Endothelial cell of umbilical vein (primary cell): ENCODE measurements at regions not wholly inside any gene's neighbourhood (a gene's known extent, or its start where the extent isn't known, plus 50 kb on each side); places are given as distances from the start of the nearest gene placed in this dataset.
"Not testable (repeated sequence)": the region's sequence is repeated elsewhere in the genome, so short reads cannot be mapped to it uniquely, and the experiment has no call there.

Source experiments
- CTCF ChIP-seq, 2 donors: IDR thresholded peaks; 1 replicate in 1 of 2; 2 replicates in 1 of 2; pipeline ENCODE4 v1.5.1; 2011; ENCODE audit warnings: low read length in 2 of 2, mild to moderate bottlenecking in 2 of 2, moderate library complexity in 2 of 2, control low read depth in 1 of 2, inconsistent platforms in 1 of 2, low read depth in 1 of 2; ENCODE audit not compliant: insufficient read depth in 1 of 2; ENCODE audit errors: extremely low read depth in 1 of 2
- EZH2 ChIP-seq: IDR thresholded peaks from 2 replicates; pipeline ENCODE4 v1.6.1; 2012; ENCODE audit warnings: borderline replicate concordance, low read depth, mild to moderate bottlenecking, moderate library complexity, low read length, inconsistent platforms; ENCODE audit not compliant: severe bottlenecking
- FOS ChIP-seq: IDR thresholded peaks from 2 replicates; pipeline ENCODE4 v1.6.1; 2011; ENCODE audit warnings: mild to moderate bottlenecking, low read length, moderate library complexity, borderline replicate concordance; ENCODE audit not compliant: insufficient read depth
- JUN ChIP-seq: IDR thresholded peaks from 2 replicates; pipeline ENCODE4 v1.6.1; 2011; ENCODE audit warnings: borderline replicate concordance, low read depth; ENCODE audit not compliant: insufficient read length, insufficient read depth
- MYC ChIP-seq: IDR thresholded peaks from one replicate; pipeline ENCODE4 v1.6.1; 2011; ENCODE audit warnings: mild to moderate bottlenecking, low read depth, low read length
- POLR2A ChIP-seq: IDR thresholded peaks from 2 replicates; pipeline ENCODE4 v1.6.1; 2012; ENCODE audit warnings: low read depth, mild to moderate bottlenecking, control low read depth, low read length
- POLR2AphosphoS5 ChIP-seq: IDR thresholded peaks from 2 replicates; pipeline ENCODE4 v1.6.1; 2012; ENCODE audit warnings: low read depth, mild to moderate bottlenecking, control low read depth, low read length, moderate library complexity; ENCODE audit not compliant: insufficient read depth
- TF ChIP-seq, protein P1 (sequence below): IDR thresholded peaks from 2 replicates; pipeline ENCODE4 v1.6.1; 2011; ENCODE audit not compliant: insufficient read depth, insufficient read length

DNA sequence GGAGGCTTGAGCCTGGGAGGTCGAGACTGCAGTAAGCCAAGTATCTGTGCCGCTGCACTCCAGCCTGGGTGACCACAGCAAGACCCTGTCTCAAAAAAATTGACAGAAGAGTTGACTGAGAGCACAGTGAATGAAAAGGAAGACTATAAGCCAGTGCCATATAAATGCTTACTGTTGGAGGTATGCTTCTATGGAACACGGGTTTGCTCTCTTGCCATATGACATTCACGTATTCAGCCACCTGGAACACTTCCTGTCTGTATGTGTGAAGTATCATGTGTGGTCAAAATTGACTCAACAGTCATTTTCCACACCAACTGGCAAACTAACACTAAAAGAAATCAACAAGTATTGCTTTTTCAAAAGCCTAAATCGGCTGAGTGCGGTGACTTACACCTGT, 71.1 kb upstream of the SPN start:
- not testable (repeated sequence) for TF ChIP-seq CTCF (IDR thresholded peaks at IDR 0.05; ENCODE audit: extremely low read depth in 1 of 2, insufficient read depth in 1 of 2, low read depth in 1 of 2, low read length in 2 of 2); JUN; POLR2A; POLR2AphosphoS5; EZH2; MYC; FOS
- TF ChIP-seq, protein P1, sequence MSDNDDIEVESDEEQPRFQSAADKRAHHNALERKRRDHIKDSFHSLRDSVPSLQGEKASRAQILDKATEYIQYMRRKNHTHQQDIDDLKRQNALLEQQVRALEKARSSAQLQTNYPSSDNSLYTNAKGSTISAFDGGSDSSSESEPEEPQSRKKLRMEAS: not testable (repeated sequence)
